ENCODE measurements at regions not wholly inside any gene's neighbourhood (a gene's known extent, or its start where the extent isn't known, plus 50 kb on each side); places are given as distances from the start of the nearest gene placed in this dataset.

DNA sequence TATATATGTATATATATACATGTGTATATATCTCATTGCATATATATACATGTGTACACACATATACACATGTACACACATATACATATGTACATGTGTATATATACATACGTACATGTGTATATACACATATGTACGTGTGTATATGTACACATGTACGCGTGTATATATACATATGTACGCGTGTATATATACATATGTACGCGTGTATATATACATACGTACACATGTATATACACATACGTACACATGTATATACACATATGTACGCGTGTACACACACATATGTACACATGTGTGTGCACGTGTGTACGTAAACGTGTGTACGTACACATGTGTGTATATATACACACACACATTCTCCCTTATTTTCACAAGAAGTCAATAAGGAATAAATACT, 141.6 kb upstream of the TMCC3 start:
- H2AFZ ChIP-seq (ENCODE audit: low read depth), result no peak overlapping the region
- TF ChIP-seq RAD21 (IDR thresholded peaks at IDR 0.05; ENCODE audit: low read length) (no peak), JUND (IDR thresholded peaks at IDR 0.05) (no peak), REST (IDR thresholded peaks at IDR 0.05; ENCODE audit: low read depth, low read length) (no peak), SIN3A (IDR thresholded peaks at IDR 0.05; ENCODE audit: borderline replicate concordance, low read depth, low read length) (no peak), SMC3 (IDR thresholded peaks at IDR 0.05; ENCODE audit: low read depth, low read length) (no peak), GABPA (IDR thresholded peaks at IDR 0.05; ENCODE audit: low read depth) (no peak), MXI1 (IDR thresholded peaks at IDR 0.05; ENCODE audit: low read depth, low read length) (no peak), EZH2phosphoT487 (IDR thresholded peaks at IDR 0.05; ENCODE audit: borderline replicate concordance, low read depth) (no peak), CHD2 (IDR thresholded peaks at IDR 0.05; ENCODE audit: low read length, partially characterized antibody) (no peak), NFIC (IDR thresholded peaks at IDR 0.05; ENCODE audit: borderline replicate concordance) (no peak), FOXM1 (IDR thresholded peaks at IDR 0.05; ENCODE audit: low read depth) (no peak), YY1 (IDR thresholded peaks at IDR 0.05; ENCODE audit: low read depth) (no peak), MEF2A (IDR thresholded peaks at IDR 0.05; ENCODE audit: borderline replicate concordance, low read depth) (no peak), FOXJ3 (CRISPR knock-in tag; IDR thresholded peaks at IDR 0.05) (no peak), TAF1 (IDR thresholded peaks at IDR 0.05; ENCODE audit: borderline replicate concordance, low read depth, low read length) (no peak), RXRA (IDR thresholded peaks at IDR 0.05; ENCODE audit: borderline replicate concordance, low read depth) (no peak)
- TF ChIP-seq, protein P1, sequence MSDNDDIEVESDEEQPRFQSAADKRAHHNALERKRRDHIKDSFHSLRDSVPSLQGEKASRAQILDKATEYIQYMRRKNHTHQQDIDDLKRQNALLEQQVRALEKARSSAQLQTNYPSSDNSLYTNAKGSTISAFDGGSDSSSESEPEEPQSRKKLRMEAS (IDR thresholded peaks at IDR 0.05; ENCODE audit: low read depth), result no peak
- no peaks in the 10 kb centered on the region for H3K79me2 ChIP-seq (ENCODE audit: insufficient read depth)
- no peak for DNase-seq
- no peak overlapping the region for H3K9ac ChIP-seq
- no peaks in the 10 kb centered on the region for H3F3A ChIP-seq (replicated peaks; ENCODE audit: insufficient read depth)
- no peak overlapping the region for H3K4me2 ChIP-seq
- H3K27me3 ChIP-seq (ENCODE audit: insufficient read depth), result no peaks in the 10 kb centered on the region
- H4K20me1 ChIP-seq (ENCODE audit: insufficient read depth), result no peaks in the 10 kb centered on the region
- POLR2A ChIA-PET, result no interaction called here
- no peak overlapping the region for H3K27ac ChIP-seq (ENCODE audit: low read depth in 2 of 2, low read length in 1 of 2)
- H3K9me3 ChIP-seq, result no peaks in the 10 kb centered on the region
- peaks cover 0 to 12% of the 10 kb centered on the region in 2 experiments; a peak in 2 of 4 replicates for H3K4me1 ChIP-seq (ENCODE audit: control insufficient read depth in 1 of 2, insufficient read depth in 2 of 2, low read depth in 1 of 2, low read length in 1 of 2)
- 87% methylated on average over 16 of the region's 16 CpGs for WGBS (ENCODE audit: low lambda C conversion rate)
- H3K4me3 ChIP-seq (ENCODE audit: low read depth in 2 of 2, low read length in 1 of 2), result no peak overlapping the region
- no peaks in the 10 kb centered on the region for H3K9me2 ChIP-seq
- CTCF ChIA-PET, result no interaction called here
- no peaks in the 10 kb centered on the region for H3K36me3 ChIP-seq (replicated peaks in 1 of 2; ENCODE audit: control insufficient read depth in 1 of 2, insufficient read depth in 2 of 2, low read length in 1 of 2)

All from SK-N-SH (cell line).